IPS-15b (cell line): ENCODE measurements at regions not wholly inside any gene's neighbourhood (a gene's known extent, or its start where the extent isn't known, plus 50 kb on each side); places are given as distances from the start of the nearest gene placed in this dataset.
A peak's percentile ranks its signal among the peaks of the same experiment; 100 is the strongest.

Experiments
- H3K27me3 ChIP-seq: one replicate; pipeline ENCODE4 v1.6.1; 2013; ENCODE audit warnings: low read length; ENCODE audit not compliant: control insufficient read depth, insufficient read depth
- H3K36me3 ChIP-seq: one replicate; pipeline ENCODE4 v1.6.1; 2013; ENCODE audit warnings: low read length; ENCODE audit not compliant: control insufficient read depth, insufficient read depth
- H3K4me1 ChIP-seq: one replicate; pipeline ENCODE4 v1.6.1; 2013; ENCODE audit warnings: mild to moderate bottlenecking, low read length; ENCODE audit not compliant: control insufficient read depth, insufficient read depth
- H3K4me3 ChIP-seq: one replicate; pipeline ENCODE4 v1.5.1; 2013; ENCODE audit warnings: low read depth, low read length
- H3K9ac ChIP-seq: one replicate; pipeline ENCODE4 v1.6.1; 2013; ENCODE audit warnings: low read depth, mild to moderate bottlenecking, low read length
- H3K9me3 ChIP-seq: one replicate; pipeline ENCODE4 v1.6.1; 2013; ENCODE audit warnings: mild to moderate bottlenecking, low read length; ENCODE audit not compliant: control insufficient read depth, insufficient read depth

DNA sequence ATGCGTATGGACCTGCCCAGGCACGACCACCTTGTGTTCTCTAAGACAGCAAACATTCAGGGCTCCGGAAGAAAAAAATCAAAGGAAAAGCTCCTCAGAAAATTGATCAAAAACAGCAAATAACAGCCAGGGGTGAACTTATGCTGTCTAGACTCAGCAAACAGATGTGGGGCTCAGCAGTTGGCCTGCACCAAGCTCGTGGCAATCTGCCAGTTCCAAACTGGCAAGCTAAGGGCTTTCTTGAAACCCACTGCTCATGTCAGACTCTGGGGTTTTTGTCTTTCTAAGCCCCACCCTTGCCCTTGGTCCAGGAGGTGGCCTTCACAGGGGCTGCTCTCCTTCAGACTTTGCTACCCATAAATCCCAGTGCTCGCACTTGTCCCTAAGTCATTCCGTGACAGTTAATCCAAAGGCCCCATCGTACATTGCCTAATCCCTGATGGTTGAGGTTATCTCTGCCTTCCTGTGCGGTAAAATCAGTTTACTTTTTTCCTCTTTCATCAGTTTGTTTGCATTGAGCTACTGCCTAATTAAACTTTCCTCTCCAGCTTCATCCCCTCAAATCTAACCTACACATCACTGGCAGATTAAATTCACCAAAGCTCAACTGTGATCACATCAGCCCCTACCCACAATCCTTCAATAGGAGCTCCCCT lies 408.0 kb downstream of the LRATD1 start:
- H3K9ac ChIP-seq = no peak overlapping the region
- peaks cover 14% of the 10 kb centered on the region for H3K4me1 ChIP-seq
- H3K27me3 ChIP-seq = no peaks in the 10 kb centered on the region
- no peaks in the 10 kb centered on the region for H3K36me3 ChIP-seq
- H3K4me3 ChIP-seq = no peak overlapping the region
- H3K9me3 ChIP-seq = no peaks in the 10 kb centered on the region

DNA sequence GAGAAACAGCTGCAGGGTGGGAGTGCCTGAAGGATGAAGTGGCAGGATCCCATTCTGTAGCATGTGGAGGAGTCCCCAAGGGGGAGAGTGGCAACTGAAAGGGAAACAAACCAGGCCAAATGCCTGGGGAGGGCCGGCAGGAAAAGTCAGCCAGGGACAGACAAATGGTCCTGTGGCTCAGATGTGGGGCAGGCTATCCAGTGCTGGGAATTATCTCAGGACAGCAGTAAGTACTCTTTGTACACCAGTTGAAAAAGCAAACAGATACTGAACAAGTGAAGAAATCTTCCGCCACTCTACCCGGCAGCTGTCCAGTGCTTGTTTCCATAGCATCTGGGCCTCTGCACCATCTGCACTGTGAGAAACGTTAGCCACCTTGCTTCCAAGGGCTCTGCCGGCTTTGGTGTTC lies 408.9 kb downstream of the LRATD1 start:
- Histone ChIP-seq H3K9me3 (no peaks in the 10 kb centered on the region), H3K36me3 (no peaks in the 10 kb centered on the region), H3K27me3 (no peaks in the 10 kb centered on the region), H3K4me1 (peaks cover 14% of the 10 kb centered on the region), H3K9ac (no peak overlapping the region), H3K4me3 (no peak overlapping the region)

DNA sequence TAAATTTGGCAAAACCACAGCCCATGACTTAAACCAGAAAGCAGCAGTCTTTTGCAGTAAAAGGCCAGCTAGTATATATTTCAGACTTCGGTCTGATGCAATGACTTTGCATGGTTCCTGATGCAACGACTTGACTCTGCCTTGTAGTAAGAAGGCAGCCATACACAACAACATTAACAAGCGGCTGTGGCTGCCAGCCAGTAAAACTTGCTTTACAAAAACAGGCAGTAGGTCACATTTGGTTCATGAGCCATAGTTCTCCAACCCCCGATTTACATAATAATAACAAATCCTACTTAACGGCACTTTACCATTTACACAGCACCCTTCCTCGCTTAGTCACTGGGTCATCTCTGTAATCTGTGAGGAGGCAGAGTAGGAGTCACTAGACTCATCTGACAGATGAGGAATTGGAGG lies 410.3 kb downstream of the LRATD1 start:
- no peak overlapping the region for H3K4me3 ChIP-seq
- no peaks in the 10 kb centered on the region for H3K36me3 ChIP-seq
- H3K27me3 ChIP-seq = no peaks in the 10 kb centered on the region
- no peaks in the 10 kb centered on the region for H3K9me3 ChIP-seq
- H3K4me1 ChIP-seq = peaks cover 14% of the 10 kb centered on the region
- no peak overlapping the region for H3K9ac ChIP-seq

DNA sequence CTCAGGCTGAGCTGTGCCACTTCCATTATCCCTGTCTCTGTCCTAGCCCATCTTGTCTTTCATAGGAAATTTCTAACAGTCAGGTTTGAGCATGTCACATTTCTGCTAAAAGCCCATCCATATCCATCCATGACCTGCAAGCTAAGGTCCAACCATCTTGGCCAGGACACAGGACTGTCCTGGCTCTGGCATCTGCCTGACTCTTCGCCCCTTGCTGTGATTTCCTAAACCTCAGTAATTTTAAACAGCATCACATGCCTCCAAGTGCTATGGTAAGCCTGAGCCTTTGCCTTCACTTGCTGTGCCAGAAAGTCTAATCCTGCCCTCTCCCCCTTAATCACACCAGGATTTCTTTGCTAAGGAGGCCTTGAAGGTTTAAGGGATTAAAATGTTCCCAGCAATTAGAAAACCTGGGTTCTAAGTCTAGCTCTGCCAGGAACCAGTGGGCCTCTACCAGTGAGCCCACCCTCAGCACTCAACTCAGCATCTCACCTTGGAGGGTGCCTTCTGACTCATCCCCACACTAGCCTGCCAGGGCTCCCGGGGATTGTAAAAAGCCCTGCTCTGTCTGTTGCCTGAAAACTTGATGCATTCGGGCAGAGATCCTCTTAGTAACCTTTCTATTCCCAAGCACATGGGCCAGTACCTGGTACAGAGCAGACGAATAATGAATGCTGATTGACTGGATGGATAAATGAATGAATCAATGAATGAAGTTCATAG lies 411.0 kb downstream of the LRATD1 start:
- H3K27me3 ChIP-seq = no peaks in the 10 kb centered on the region
- no peaks in the 10 kb centered on the region for H3K9me3 ChIP-seq
- H3K9ac ChIP-seq = no peak overlapping the region
- H3K4me1 ChIP-seq = peaks cover 14% of the 10 kb centered on the region
- H3K36me3 ChIP-seq = no peaks in the 10 kb centered on the region
- H3K4me3 ChIP-seq = no peak overlapping the region

DNA sequence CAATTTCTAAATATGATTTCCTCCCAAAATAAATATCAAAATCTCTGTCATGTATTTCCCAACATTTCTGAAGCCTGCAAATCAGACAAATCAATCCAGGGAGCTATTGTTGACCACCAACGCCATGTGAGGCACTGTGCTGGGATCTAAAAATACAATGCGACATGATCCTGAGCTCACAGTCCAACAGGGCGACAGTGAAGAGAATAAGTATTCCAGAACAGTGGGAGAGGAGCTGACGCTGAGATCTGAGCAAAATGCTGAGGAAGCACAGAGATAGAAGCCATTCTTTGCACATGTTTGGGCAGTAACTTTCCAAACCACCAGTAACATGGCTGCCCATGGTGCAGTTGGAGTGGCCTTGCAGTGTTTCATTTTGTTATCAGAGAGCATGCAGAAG lies 412.5 kb downstream of the LRATD1 start:
- H3K36me3 ChIP-seq = no peaks in the 10 kb centered on the region
- H3K4me3 ChIP-seq = no peak overlapping the region
- H3K27me3 ChIP-seq = no peaks in the 10 kb centered on the region
- H3K4me1 ChIP-seq = peaks cover 14% of the 10 kb centered on the region
- no peaks in the 10 kb centered on the region for H3K9me3 ChIP-seq
- no peak overlapping the region for H3K9ac ChIP-seq

DNA sequence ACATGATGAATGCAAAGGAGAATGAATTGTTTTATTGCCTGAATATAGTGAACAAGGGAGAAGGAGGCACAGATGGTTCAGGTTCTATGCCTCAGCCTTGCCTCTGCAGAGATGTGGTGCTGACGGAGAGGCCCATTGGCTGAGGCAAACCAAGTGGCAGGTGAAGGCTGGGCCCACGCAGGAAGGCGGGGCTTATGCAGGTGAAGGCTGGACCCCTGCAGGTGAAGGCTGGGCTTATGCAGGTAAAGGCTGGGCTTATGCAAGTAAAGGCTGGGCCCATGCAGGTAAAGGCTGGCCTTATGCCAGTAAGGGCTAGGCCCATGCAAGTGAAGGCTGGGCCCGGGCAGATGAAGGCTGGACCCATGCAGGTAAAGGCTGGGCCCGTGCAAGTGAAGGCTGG lies 414.7 kb downstream of the LRATD1 start:
- H3K36me3 ChIP-seq = no peaks in the 10 kb centered on the region
- no peak overlapping the region for H3K4me3 ChIP-seq
- H3K4me1 ChIP-seq = peaks cover 14% of the 10 kb centered on the region
- no peaks in the 10 kb centered on the region for H3K9me3 ChIP-seq
- H3K27me3 ChIP-seq = no peaks in the 10 kb centered on the region
- H3K9ac ChIP-seq = peak overlapping the region; percentile 24

DNA sequence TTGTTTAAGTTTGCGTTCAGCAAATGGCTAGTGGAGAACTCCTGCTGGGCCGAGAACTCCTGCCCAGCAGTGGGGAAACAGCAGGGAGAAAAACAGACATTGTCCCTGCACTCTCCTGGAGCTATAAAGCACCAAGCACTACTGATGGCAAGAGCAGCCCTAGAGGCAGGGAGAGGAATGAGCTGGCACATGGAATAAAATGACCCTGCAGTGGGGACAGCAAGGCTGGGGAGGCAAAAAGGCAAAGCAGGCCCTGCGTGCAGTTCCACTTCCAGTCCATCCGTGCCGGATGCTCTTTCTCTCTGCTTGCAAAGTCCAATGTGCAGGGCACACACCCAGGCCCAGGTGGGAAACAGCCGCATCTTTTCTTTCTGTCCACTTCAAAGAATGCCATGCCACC lies 415.5 kb downstream of the LRATD1 start:
- Histone ChIP-seq H3K4me1 (peaks cover 9% of the 10 kb centered on the region), H3K9me3 (no peaks in the 10 kb centered on the region), H3K27me3 (no peaks in the 10 kb centered on the region), H3K4me3 (no peak overlapping the region), H3K36me3 (no peaks in the 10 kb centered on the region), H3K9ac (no peak overlapping the region)

DNA sequence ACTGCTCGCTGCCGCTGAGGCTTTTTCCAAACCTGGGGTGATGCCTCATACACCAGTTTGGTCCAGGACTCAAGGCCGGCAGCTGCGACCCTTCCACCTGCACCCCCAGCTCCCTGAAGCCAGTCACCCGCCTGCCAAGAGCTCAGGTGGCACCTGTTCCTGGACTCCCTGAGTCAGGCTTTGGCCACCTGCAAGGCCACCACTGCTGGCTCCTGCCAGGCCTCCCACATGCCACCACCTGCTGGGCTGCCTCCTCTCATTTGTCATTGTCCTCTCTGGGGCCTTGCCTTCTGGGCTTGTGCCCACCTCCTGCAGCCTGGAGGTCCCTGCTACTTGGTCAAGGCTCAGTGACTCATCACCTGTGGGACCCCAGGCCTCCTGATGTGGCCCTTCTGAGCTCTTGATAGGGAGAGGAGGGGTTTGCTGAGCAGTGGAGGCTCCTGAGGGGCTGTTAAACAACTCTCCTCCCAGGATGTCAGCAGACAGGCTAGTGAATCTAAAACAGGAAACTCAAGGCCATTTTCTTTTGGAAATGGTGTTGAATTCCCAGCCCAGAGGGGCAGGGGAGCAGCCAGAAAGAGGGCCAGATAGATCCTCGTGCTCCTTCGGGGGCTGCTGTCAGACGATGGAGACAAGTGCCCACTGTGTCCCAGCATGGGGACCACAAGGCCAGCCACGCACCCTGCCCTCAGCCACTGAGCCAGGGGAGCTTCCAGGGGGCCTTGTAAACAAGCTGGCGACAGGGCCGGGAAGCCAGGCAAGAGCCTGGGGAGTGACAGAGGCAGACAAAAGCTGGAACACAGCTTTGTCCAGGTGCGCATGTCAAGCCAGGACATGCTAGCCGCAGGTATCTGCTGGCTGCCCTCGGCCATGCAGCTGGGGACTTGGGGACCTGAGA lies 416.8 kb downstream of the LRATD1 start:
- H3K4me1 ChIP-seq = no peaks in the 10 kb centered on the region
- no peaks in the 10 kb centered on the region for H3K9me3 ChIP-seq
- H3K4me3 ChIP-seq = no peak overlapping the region
- no peak overlapping the region for H3K9ac ChIP-seq
- H3K27me3 ChIP-seq = no peaks in the 10 kb centered on the region
- no peaks in the 10 kb centered on the region for H3K36me3 ChIP-seq

DNA sequence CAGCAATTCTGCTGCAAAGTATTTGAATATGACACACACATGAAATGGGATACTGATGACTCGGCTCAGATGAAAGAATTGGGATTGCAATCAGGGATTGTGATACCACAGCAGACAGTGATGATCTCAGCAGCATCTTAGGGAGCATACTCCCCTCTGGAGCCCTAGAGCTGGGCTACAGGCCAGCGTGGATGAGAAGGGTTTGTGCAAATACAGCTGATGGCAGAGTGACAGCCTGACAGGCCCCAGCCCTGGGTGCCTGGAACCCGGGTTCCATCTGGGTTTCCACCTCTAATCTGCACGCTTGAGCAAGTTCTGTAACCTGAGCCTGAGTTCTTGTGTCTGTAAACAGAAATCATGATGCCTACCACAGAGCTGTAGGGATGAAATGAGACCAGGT lies 418.0 kb downstream of the LRATD1 start:
- H3K36me3 ChIP-seq = no peaks in the 10 kb centered on the region
- no peaks in the 10 kb centered on the region for H3K27me3 ChIP-seq
- H3K9me3 ChIP-seq = no peaks in the 10 kb centered on the region
- H3K4me1 ChIP-seq = no peaks in the 10 kb centered on the region
- no peak overlapping the region for H3K9ac ChIP-seq
- no peak overlapping the region for H3K4me3 ChIP-seq

DNA sequence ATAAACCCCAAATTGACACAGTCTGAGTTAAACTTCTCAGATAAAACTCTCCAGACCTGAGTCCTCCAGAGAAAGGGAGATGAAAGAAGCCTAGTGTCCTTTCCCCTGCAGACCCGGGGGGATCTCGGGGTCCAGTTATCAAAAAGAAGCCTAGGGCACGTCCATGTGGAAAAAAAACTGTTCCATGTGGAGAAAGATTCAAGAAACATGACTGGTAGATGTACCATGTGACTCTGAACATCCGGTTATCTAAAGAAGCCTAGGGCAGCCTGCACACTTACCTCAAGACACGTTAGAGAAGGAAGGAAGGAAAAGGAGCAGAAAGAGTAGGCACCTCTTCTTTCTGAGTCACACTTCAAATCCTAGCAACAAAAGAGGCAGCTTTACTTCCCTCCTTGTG lies 421.0 kb downstream of the LRATD1 start:
- no peak overlapping the region for H3K4me3 ChIP-seq
- no peaks in the 10 kb centered on the region for H3K36me3 ChIP-seq

DNA sequence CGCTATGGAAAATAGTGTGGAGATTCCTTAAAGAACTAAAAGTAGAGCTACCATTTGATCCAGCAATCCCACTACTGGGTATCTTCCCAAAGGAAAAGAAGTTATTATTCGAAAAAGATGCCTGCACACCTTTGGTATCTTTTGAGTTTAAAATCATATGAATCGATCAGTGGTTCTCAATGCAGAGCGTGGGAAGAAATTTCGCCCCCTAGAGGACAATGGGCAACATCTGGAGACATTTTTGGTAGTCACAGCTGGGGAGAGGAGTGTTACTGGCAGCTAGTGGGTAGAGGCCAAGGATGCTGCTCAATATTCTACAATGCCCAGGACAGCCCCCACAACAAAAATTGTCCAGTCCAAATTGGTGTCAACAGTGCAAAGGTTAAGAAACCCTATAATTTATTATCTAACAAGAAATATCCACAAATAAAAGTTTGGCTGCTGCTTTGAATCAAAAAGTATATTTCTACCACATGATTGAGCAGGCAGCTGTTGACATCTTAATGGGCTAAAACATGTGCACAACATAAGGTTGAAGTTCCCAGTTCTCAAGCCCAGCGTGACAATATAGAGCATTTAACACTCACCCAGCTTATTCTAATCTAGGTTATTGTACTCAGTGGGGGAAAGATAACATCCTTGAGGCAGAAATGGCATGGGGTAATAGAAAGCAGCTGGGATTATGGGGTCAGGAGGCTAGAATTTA lies 425.7 kb downstream of the LRATD1 start:
- no peaks in the 10 kb centered on the region for H3K9me3 ChIP-seq
- H3K4me3 ChIP-seq = no peak overlapping the region
- no peaks in the 10 kb centered on the region for H3K4me1 ChIP-seq
- no peak overlapping the region for H3K9ac ChIP-seq
- no peaks in the 10 kb centered on the region for H3K27me3 ChIP-seq
- H3K36me3 ChIP-seq = no peaks in the 10 kb centered on the region

More for the DNA sequence above, 421.0 kb downstream of the LRATD1 start:
- Histone ChIP-seq H3K27me3 (no peaks in the 10 kb centered on the region), H3K4me1 (no peaks in the 10 kb centered on the region), H3K9ac (no peak overlapping the region), H3K9me3 (no peaks in the 10 kb centered on the region)
